GM19238 (cell line): ENCODE measurements at regions not wholly inside any gene's neighbourhood (a gene's known extent, or its start where the extent isn't known, plus 50 kb on each side); places are given as distances from the start of the nearest gene placed in this dataset.

Experiments
- DNase-seq: peaks from one replicate; pipeline ENCODE4 v3.0.0; 2011; ENCODE audit warnings: low spot score; ENCODE audit not compliant: insufficient read length

DNA sequence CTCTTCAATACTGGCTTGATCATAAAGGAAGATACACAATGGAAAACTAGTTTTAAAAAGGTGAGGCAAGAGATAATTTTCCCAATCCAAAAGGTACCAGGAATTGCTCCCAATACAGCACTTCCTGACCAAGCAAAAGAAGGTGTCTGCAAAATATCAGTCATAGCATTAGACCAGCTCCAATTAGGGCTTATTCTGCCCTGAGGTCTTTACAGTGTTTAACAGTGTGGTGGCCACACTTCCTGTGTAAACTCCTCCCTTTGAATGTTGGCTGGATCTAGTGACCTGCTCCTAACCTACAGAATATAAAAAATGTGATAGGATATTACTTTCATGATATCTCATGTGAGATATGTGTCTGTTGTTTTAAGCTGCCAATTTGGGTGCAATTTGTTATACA is 57.1 kb upstream of the BTN3A2 start:
- no peak for DNase-seq

DNA sequence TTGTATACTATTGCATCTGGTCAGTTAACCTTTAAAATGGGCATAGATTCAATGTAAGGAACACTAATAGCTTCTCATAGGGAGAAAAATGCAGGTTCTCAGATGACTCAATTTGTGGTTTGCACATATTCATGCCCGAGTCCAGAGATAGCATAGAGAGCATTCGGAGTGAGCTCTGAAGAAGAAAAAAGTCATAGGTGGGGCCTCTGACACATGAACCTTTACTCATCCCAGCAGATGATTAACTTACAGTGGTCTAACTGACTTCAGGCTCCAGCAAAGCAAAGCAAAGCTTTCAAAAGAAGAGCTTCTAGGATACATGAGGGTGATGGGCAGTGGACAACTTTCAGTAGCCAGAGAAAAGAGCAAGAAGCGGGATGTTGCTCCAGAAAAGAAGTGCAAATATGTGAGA is 55.3 kb upstream of the BTN3A2 start:
- DNase-seq, result no peak

GRCh38 chr6:26311012-26311384 is 54.0 kb upstream of the BTN3A2 start:
- no peak for DNase-seq

DNA sequence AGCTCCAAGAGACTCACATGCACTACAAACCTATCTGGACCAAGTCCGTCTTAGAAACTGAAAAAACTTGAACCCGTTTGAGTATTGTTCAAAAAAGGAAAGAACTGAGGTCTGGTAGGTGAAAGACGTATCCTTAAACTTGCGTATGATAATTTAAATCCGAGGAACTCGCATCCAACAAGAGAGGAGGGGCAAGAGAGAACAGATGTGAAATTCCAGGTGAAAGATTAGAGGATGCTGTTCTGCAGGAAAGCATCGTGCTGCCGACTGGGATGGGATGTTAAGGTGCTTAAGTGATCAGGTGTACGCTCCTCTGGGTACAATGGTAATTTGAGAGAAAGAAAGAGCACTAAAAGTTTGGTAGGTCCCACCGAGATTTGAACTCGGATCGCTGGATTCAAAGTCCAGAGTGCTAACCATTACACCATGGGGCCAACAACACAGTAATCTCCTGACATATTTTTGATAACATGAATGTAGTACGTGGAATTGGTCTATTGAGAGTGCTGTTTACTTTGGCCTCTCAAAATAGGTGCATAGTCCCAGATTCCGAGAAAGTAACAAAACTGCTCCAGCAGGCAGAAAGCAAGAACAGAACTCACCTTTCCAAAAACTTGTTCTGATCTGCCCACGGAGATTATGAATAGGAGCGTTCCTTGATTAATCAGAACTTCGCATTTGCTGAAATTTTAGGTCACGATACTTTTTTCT is 53.5 kb upstream of the BTN3A2 start:
- no peak for DNase-seq

GRCh38 chr6:26312096-26312463 is 52.9 kb upstream of the BTN3A2 start:
- no peak for DNase-seq

- no peak for DNase-seq
These were observed 52.2 kb upstream of the BTN3A2 start for GRCh38 chr6:26312501-26313397.
